ENCODE measurements at regions not wholly inside any gene's neighbourhood (a gene's known extent, or its start where the extent isn't known, plus 50 kb on each side); places are given as distances from the start of the nearest gene placed in this dataset.

- Histone ChIP-seq H3K27ac (no peak overlapping the region), H3K4me3 (replicated peaks in 1 of 3) (no peak overlapping the region), H3K4me1 (peaks cover 0 to 12% of the 10 kb centered on the region in 2 donors), H3K36me3 (no peaks in the 10 kb centered on the region), H3K9me3 (no peaks in the 10 kb centered on the region), H3K27me3 (no peaks in the 10 kb centered on the region)
- WGBS, 2 donors = 80 to 88% methylated on average over 2 of the region's 2 CpGs
- TF ChIP-seq CTCF (IDR thresholded peaks at IDR 0.05) = no peak
- TF ChIP-seq POLR2A (IDR thresholded peaks at IDR 0.05) = no peak
- no peak for DNase-seq
- intact Hi-C loops (cut with DNase I) = no loop called here
These were observed 67.5 kb upstream of the STK17B start for GRCh38 chr2:196238836-196239380.

- DNase-seq = peak; percentile 23 to 32
- intact Hi-C loops (cut with DNase I) = no loop called here
- WGBS, 2 donors = 72 to 76% methylated on average over 10 of the region's 10 CpGs
- TF ChIP-seq POLR2A (IDR thresholded peaks at IDR 0.05) (no peak), CTCF (IDR thresholded peaks at IDR 0.05) (no peak)
- Histone ChIP-seq H3K4me1 (peaks cover 0 to 6% of the 10 kb centered on the region in 2 donors), H3K4me3 (replicated peaks in 1 of 3) (no peak overlapping the region), H3K27ac (peak overlapping the region; percentile 13 to 57 (median 46)), H3K36me3 (no peaks in the 10 kb centered on the region), H3K27me3 (no peaks in the 10 kb centered on the region), H3K9me3 (no peaks in the 10 kb centered on the region)
These were observed 68.5 kb upstream of the STK17B start for GRCh38 chr2:196239622-196240587.

- Histone ChIP-seq H3K36me3 (no peaks in the 10 kb centered on the region), H3K4me3 (replicated peaks in 1 of 3) (no peak overlapping the region), H3K27me3 (no peaks in the 10 kb centered on the region), H3K4me1 (peaks cover 0 to 6% of the 10 kb centered on the region in 2 donors), H3K27ac (peak overlapping the region in 1 of 3 donors; percentile 13), H3K9me3 (no peaks in the 10 kb centered on the region)
- no peak for TF ChIP-seq POLR2A (IDR thresholded peaks at IDR 0.05)
- no peak for TF ChIP-seq CTCF (IDR thresholded peaks at IDR 0.05)
- intact Hi-C loops (cut with DNase I) = no loop called here
- DNase-seq = no peak
- WGBS, 2 donors = 81 to 90% methylated on average over 3 of the region's 3 CpGs
These were observed 69.8 kb upstream of the STK17B start for GRCh38 chr2:196241175-196241574.

- TF ChIP-seq CTCF (IDR thresholded peaks at IDR 0.05) (no peak), POLR2A (IDR thresholded peaks at IDR 0.05) (no peak)
- Histone ChIP-seq H3K27me3 (no peaks in the 10 kb centered on the region), H3K9me3 (no peaks in the 10 kb centered on the region), H3K4me1 (peaks cover 0 to 6% of the 10 kb centered on the region in 2 donors), H3K27ac (no peak overlapping the region), H3K4me3 (replicated peaks in 1 of 3) (no peak overlapping the region), H3K36me3 (no peaks in the 10 kb centered on the region)
- intact Hi-C loops (cut with DNase I) = no loop called here
- WGBS, 2 donors = 80 to 94% methylated on average over 7 of the region's 7 CpGs
- no peak for DNase-seq
These were observed 70.8 kb upstream of the STK17B start for GRCh38 chr2:196242131-196242620.

GRCh38 chr2:196244516-196244915, 73.1 kb upstream of the STK17B start:
- Histone ChIP-seq H3K27ac (no peak overlapping the region), H3K36me3 (no peaks in the 10 kb centered on the region), H3K9me3 (no peaks in the 10 kb centered on the region), H3K4me1 (peaks cover 0 to 2% of the 10 kb centered on the region in 2 donors), H3K4me3 (replicated peaks in 1 of 3) (no peak overlapping the region), H3K27me3 (no peaks in the 10 kb centered on the region)
- DNase-seq = no peak
- intact Hi-C loops (cut with DNase I) = no loop called here
- TF ChIP-seq POLR2A (IDR thresholded peaks at IDR 0.05) (no peak), CTCF (IDR thresholded peaks at IDR 0.05) (no peak)
- 93 to 98% methylated on average over 2 of the region's 2 CpGs for WGBS, 2 donors

All from thyroid gland (tissue), 4 donors.